BJ (cell line): ENCODE measurements at regions not wholly inside any gene's neighbourhood (a gene's known extent, or its start where the extent isn't known, plus 50 kb on each side); places are given as distances from the start of the nearest gene placed in this dataset.

ENCODE experiments used
- CTCF ChIA-PET: fragments of 350-600 bp; formaldehyde crosslinking; extraction: SDS; loops from one replicate; lab custom pipeline; 2021; ENCODE audit warnings: antibody characterized with exemption, inconsistent platforms; lab: Yijun Ruan, JAX
- POLR2A ChIA-PET: fragments of 300-600 bp; sonication (Branson Sonifier 250); formaldehyde crosslinking; extraction: SDS; loops from one replicate; lab custom pipeline; 2021; ENCODE audit warnings: antibody characterized with exemption; lab: Charles Lee
- DNase-seq: peaks from one replicate; pipeline ENCODE4 v3.0.0-alpha.2; 2011; ENCODE audit warnings: low read depth
- H3K27me3 ChIP-seq: 2 replicates; pipeline ENCODE4 v1.6.0; 2011; ENCODE audit warnings: low read length; ENCODE audit not compliant: control insufficient read depth, insufficient read depth
- H3K36me3 ChIP-seq: 2 replicates; pipeline ENCODE4 v1.5.1; 2011; ENCODE audit warnings: low read length; ENCODE audit not compliant: control insufficient read depth, insufficient read depth
- H3K4me3 ChIP-seq: 2 replicates; pipeline ENCODE4 v1.5.1; 2011; ENCODE audit warnings: low read depth, mild to moderate bottlenecking, control low read depth, low read length
- CTCF ChIP-seq: IDR thresholded peaks from 2 replicates; pipeline ENCODE4 v1.5.1; 2011; ENCODE audit warnings: low read depth, mild to moderate bottlenecking, control low read depth, inconsistent platforms, low read length, moderate library complexity; ENCODE audit not compliant: insufficient read depth

- ChIA-PET POLR2A (no interaction called here), CTCF (no interaction called here)
- H3K4me3 ChIP-seq: no peak overlapping the region
- TF ChIP-seq CTCF: no peak
- DNase-seq: no peak
- H3K27me3 ChIP-seq: no peaks in the 10 kb centered on the region
- H3K36me3 ChIP-seq: no peaks in the 10 kb centered on the region
These were observed 390.8 kb downstream of the POM121L12 start for GRCh38 chr7:53426145-53426750.

- POLR2A ChIA-PET: no interaction called here
- Histone ChIP-seq H3K27me3 (no peaks in the 10 kb centered on the region), H3K4me3 (no peak overlapping the region), H3K36me3 (no peaks in the 10 kb centered on the region)
- CTCF ChIA-PET: no interaction called here
- no peak for DNase-seq
- no peak for TF ChIP-seq CTCF
These were observed 392.6 kb downstream of the POM121L12 start for GRCh38 chr7:53428045-53428444.

- Histone ChIP-seq H3K36me3 (no peaks in the 10 kb centered on the region), H3K4me3 (no peak overlapping the region), H3K27me3 (no peaks in the 10 kb centered on the region)
- ChIA-PET CTCF (no interaction called here), POLR2A (no interaction called here)
- DNase-seq: no peak
- no peak for TF ChIP-seq CTCF
These were observed 396.5 kb downstream of the POM121L12 start for GRCh38 chr7:53431901-53432300.

- POLR2A ChIA-PET: no interaction called here
- Histone ChIP-seq H3K4me3 (no peak overlapping the region), H3K27me3 (no peaks in the 10 kb centered on the region), H3K36me3 (no peaks in the 10 kb centered on the region)
- no peak for DNase-seq
- CTCF ChIA-PET: no interaction called here
- TF ChIP-seq CTCF: no peak
These were observed 401.9 kb downstream of the POM121L12 start for GRCh38 chr7:53437336-53437735.

GRCh38 chr7:53446170-53446569, 410.7 kb downstream of the POM121L12 start:
- Histone ChIP-seq H3K36me3 (no peaks in the 10 kb centered on the region), H3K27me3 (no peaks in the 10 kb centered on the region), H3K4me3 (no peak overlapping the region)
- no peak for TF ChIP-seq CTCF
- POLR2A ChIA-PET: no interaction called here
- no peak for DNase-seq
- CTCF ChIA-PET: no interaction called here
